GM13977 (cell line): ENCODE measurements at regions not wholly inside any gene's neighbourhood (a gene's known extent, or its start where the extent isn't known, plus 50 kb on each side); places are given as distances from the start of the nearest gene placed in this dataset.

Source experiments
- DNase-seq: peaks from one replicate; pipeline ENCODE4 v3.0.0; 2012; ENCODE audit warnings: low spot score
- in situ Hi-C: fragments of 300-500 bp; cut with MboI; formaldehyde crosslinking; loops from one replicate; pipeline ENCODE4 v1.12.0; 2022; ENCODE audit warnings: low sequenced_read_pairs, low pct_unique_long_range_greater_than_20kb, mixed read lengths, inconsistent platforms; ENCODE audit not compliant: unreplicated experiment
- TF ChIP-seq, protein P1 (sequence below): IDR thresholded peaks from 2 replicates; pipeline ENCODE4 v1.5.1; 2012; ENCODE audit warnings: mild to moderate bottlenecking, control low read depth; ENCODE audit not compliant: insufficient read depth; ENCODE audit errors: extremely low read depth, missing control alignments

DNA sequence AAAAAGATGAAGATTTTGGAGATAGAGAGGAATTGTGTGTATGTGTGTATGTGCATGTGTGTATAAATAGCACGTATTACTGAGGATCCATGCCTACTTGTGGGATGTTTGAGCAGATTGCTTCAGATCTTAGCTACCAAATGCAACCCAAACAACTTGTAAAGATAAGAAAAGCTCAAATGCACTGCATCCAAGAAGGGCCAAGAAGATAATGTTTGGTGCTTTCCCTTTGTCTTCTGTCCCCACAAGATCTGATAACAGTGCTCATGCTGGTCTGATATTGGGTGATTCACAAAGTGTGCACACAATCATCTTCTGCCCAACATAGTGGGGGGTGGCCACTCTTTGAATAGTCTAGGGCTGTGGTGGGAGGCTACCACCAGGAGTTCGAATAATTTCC lies 284.8 kb upstream of the CYRIA start:
- TF ChIP-seq, protein P1, sequence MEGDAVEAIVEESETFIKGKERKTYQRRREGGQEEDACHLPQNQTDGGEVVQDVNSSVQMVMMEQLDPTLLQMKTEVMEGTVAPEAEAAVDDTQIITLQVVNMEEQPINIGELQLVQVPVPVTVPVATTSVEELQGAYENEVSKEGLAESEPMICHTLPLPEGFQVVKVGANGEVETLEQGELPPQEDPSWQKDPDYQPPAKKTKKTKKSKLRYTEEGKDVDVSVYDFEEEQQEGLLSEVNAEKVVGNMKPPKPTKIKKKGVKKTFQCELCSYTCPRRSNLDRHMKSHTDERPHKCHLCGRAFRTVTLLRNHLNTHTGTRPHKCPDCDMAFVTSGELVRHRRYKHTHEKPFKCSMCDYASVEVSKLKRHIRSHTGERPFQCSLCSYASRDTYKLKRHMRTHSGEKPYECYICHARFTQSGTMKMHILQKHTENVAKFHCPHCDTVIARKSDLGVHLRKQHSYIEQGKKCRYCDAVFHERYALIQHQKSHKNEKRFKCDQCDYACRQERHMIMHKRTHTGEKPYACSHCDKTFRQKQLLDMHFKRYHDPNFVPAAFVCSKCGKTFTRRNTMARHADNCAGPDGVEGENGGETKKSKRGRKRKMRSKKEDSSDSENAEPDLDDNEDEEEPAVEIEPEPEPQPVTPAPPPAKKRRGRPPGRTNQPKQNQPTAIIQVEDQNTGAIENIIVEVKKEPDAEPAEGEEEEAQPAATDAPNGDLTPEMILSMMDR, result no peak
- in situ Hi-C loops, result no loop called here
- no peak for DNase-seq

DNA sequence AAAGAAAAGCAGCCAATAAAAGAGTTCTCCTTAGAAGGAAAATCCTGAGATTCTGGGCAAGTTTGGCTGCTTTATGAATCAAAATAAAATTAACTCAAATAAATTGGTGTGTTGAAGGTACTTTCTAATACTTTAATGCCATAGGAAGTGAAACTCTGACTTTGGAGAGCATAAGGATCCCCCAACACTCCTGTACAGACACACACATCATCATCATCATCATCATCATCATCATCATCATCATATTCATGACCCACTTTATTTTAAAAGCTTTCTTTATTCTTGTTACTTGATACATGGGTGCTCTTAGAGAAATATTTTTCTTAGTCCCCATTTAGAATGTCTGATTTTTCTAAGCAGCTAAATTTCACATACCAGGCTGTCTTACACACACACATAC lies 283.1 kb upstream of the CYRIA start:
- no peak for DNase-seq
- in situ Hi-C loops, result no loop called here
- TF ChIP-seq, protein P1, result no peak

DNA sequence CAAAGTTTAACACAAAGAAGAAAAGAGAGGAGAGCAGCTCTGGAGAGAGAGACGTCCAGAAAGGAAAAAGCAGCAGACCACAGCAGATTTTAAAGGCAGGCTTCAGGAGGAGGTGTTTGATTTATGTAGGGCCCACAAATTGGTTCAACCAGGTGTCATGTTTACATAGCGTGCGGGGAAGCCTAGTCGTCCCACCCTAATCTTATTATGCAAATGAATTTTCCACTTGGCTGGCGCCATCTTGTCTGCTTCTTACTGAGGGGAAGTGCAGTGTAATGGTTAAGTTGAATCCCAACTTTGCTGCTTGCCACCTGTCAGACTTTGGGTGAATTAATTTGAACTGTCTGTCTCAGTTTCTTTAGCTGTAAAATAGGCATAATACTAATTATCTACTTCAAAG lies 282.4 kb upstream of the CYRIA start:
- in situ Hi-C loops, result no loop called here
- TF ChIP-seq, protein P1, result no peak
- DNase-seq, result no peak

DNA sequence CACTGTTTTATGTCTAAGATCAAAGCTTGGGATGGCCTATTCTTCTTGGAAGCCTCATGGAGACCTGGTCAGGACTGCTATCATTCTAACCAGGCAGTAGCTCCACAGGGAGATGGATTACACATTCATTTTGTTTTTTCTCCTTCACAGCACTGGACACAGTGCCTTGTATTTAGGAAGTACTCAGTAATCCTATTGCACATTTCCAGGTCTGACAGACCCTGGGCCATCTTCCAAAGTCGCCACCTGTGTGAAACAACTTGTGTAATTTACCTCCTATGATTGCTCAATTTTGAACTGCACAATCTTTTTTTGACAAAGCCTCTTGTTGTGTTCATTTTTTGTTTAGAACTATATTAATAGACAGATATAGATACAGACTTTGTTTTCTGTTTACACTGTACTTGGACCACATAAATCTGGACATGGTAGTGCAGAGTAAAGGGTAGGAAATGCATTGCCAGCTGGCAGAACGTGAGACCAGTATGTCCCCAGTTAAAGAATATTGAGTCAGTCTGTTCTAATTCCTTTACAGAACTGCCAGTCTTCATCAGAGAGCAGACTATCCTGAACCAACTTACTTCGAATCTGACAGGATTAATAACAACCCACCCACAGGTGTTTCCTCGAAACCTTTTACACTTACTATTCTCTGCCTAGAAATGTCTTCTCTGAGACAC lies 277.8 kb upstream of the CYRIA start:
- in situ Hi-C loops, result no loop called here
- no peak for DNase-seq
- TF ChIP-seq, protein P1, result no peak

DNA sequence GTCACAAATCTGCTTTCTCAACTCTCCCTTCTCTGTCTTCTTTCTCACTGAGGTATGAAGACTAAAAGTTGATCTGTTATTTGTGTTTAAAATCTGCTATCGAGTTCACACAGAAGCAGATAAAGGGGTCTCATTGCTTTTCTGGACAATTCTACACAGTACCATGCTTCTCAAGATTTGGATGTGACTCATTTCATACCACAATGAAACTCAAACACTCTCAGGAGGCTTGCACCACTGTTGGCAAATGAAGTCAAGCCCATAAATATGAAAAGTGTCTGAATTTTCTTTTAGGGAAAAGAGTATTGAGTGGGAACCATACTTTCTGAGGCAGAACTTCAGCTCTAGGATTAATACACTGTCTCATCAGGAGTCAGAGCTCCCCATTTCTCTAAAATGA lies 274.6 kb upstream of the CYRIA start:
- no peak for DNase-seq
- in situ Hi-C loops, result no loop called here
- TF ChIP-seq, protein P1, result no peak

DNA sequence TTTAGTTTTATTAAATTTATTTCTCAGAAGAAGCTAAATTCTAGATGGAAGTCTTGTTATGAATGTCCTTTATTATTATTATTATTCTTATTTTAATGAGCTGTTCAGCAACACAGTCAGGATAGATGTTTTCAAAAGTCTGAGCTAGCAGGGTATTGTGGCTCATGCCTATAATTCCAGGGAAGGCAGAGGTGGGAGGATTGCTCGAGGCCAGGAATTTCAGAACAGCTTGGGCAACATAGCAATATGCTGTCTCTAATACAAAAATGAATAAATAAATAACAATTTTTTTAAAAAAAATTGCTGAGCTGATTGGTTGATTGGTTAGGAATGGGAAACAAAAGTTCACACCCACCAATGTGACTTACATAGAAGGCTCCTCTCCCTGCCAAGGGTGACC lies 274.1 kb upstream of the CYRIA start:
- in situ Hi-C loops, result no loop called here
- no peak for DNase-seq
- TF ChIP-seq, protein P1, result no peak
